HEK293T (cell line): ENCODE measurements at regions not wholly inside any gene's neighbourhood (a gene's known extent, or its start where the extent isn't known, plus 50 kb on each side); places are given as distances from the start of the nearest gene placed in this dataset.

Experiments
- ARNT ChIP-seq: fragments of 450-650 bp; IDR thresholded peaks from 2 replicates; pipeline ENCODE4 v1.6.1; 2017; ENCODE audit warnings: mild to moderate bottlenecking
- BHLHE40 ChIP-seq: fragments of 450-650 bp; IDR thresholded peaks from 2 replicates; pipeline ENCODE4 v1.6.1; 2016; ENCODE audit warnings: mild to moderate bottlenecking, moderate library complexity, borderline replicate concordance
- ELF4 ChIP-seq: fragments of 450-650 bp; IDR thresholded peaks from 2 replicates; pipeline ENCODE4 v1.6.1; 2017; ENCODE audit warnings: antibody characterized with exemption
- FOXA1 ChIP-seq: fragments of 450-650 bp; IDR thresholded peaks from 2 replicates; pipeline ENCODE4 v1.6.1; 2016; ENCODE audit warnings: mild to moderate bottlenecking
- L3MBTL2 ChIP-seq: fragments of 450-650 bp; conservative IDR thresholded peaks from 2 replicates; pipeline ENCODE4 v1.6.1; 2016; ENCODE audit warnings: mild to moderate bottlenecking
- PKNOX1 ChIP-seq: fragments of 450-650 bp; IDR thresholded peaks from 2 replicates; pipeline ENCODE4 v1.6.1; 2016
- SP1 ChIP-seq: fragments of 450-650 bp; IDR thresholded peaks from 2 replicates; pipeline ENCODE4 v1.6.1; 2017
- SUZ12 ChIP-seq: fragments of 450-650 bp; IDR thresholded peaks from 2 replicates; pipeline ENCODE4 v1.6.1; 2016; ENCODE audit warnings: mild to moderate bottlenecking

GRCh38 chr5:2329741-2330140, 421.7 kb downstream of the IRX2 start:
- TF ChIP-seq ELF4 (no peak), SUZ12 (no peak), L3MBTL2 (no peak), SP1 (no peak), ARNT (no peak), FOXA1 (no peak), PKNOX1 (no peak), BHLHE40 (no peak)
